GM18517 (cell line): ENCODE measurements at regions not wholly inside any gene's neighbourhood (a gene's known extent, or its start where the extent isn't known, plus 50 kb on each side); places are given as distances from the start of the nearest gene placed in this dataset.

ENCODE experiments used
- ATAC-seq: cut with Tn5 transposase; IDR thresholded peaks from one replicate; pipeline ENCODE4 v1.9.1; 2021; ENCODE audit warnings: mild to moderate bottlenecking, moderate library complexity; ENCODE audit not compliant: unreplicated experiment

DNA sequence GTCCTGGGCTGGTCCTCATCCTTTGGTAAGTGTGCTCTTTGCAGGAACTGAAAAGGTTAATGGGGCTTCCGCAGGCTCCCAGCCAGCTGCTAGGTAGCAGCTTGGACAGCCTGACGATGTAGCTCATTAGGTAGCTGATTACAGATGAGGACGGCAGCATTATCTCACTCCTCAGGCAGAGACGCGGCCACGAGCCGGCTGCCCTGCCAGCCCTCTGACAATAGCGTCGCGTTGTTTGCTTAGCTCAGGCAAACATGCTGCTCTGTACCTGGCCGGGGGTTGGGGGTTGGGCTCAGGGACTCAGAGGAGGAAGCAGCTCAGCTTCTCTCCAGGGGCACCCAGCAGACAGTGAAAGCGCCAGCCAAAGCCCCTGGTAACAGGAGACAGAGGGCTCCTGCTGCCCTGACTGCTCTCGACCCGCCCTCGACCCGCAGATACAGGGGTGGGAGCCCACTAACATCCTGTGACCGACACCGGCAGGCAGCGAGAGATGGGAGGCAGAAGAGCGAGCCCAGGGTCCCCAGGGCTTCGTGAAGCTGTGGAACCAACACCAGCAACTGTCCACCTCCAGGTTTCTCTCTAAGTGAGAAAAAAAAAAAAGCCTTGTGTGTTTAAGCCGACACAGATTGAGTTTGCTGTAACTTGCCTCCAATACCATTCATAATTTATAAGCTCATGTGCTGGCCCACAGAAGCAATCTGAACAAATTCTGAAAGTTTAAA is 53.4 kb upstream of the DLK1 start:
- no peak for ATAC-seq

DNA sequence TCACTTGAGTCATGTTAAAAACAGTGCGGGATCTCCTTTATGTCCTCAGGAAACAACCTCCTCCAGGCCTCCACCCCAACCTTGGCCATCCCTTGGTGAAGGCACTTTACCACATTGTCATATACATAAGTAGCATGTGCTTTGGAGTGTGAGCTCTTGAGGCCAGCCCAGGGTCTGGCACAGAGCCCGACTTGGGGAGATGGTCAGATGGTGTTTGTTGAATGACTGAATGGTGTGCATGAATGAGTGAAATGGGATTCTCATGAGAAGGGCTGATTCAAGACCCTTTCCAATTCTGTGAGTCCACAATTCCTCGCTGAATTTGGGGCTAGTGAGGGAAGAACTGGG is 52.9 kb upstream of the DLK1 start:
- no peak for ATAC-seq

- no peak for ATAC-seq
These were observed 52.3 kb upstream of the DLK1 start for GRCh38 chr14:100674428-100674827.

DNA sequence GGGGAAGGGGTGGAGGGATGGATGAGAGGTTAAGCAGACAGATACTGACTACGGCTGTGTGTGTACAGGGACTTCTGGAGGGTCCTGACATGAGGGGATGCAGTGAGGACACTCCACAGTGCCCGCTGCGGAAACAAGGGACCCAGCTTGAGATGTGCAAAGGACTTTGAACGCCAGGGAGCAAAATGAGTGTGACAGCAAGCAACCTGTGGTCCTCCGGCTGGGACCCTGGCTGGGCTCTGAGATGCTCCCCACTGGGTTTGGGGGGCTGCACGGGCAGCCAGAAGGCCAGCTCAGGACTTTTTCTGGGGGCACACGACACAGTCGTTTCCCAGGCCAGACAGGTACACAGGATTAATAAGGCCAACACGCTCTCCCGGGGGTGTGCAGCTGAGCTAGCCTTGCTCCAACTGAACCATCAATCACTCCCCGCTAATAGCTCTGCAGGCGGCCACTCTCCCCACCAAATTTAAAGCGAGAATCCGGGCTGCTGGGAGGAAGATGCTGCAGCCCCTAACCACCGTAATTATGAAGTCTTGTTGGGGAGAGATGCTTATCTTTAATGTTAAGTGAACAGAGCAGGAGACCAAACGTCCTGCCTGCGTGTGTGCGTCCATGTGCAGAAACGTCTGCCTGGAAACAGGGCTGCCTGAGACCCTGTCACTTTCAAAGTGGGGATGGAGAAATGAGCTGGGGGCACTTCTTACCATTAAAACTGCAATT is 51.6 kb upstream of the DLK1 start:
- ATAC-seq: no peak

- ATAC-seq: no peak
These were observed 50.7 kb upstream of the DLK1 start for GRCh38 chr14:100675699-100676684.
